ENCODE measurements at regions not wholly inside any gene's neighbourhood (a gene's known extent, or its start where the extent isn't known, plus 50 kb on each side); places are given as distances from the start of the nearest gene placed in this dataset.

GRCh38 chr14:61125867-61126572, 145.0 kb downstream of the SLC38A6 start:
- TF ChIP-seq NFRKB (IDR thresholded peaks at IDR 0.05), result no peak
- no peak for TF ChIP-seq ELF4 (IDR thresholded peaks at IDR 0.05)
- no peak for TF ChIP-seq ZNF384 (IDR thresholded peaks at IDR 0.05)
- TF ChIP-seq SUZ12 (IDR thresholded peaks at IDR 0.05), result no peak
- no peak for TF ChIP-seq FOXA1 (IDR thresholded peaks at IDR 0.05)
- no peak for TF ChIP-seq FOXM1 (IDR thresholded peaks at IDR 0.05; ENCODE audit: borderline replicate concordance)
- TF ChIP-seq SP1 (IDR thresholded peaks at IDR 0.05), result no peak
- no peak for TF ChIP-seq BHLHE40 (IDR thresholded peaks at IDR 0.05; ENCODE audit: borderline replicate concordance)
- TF ChIP-seq ARNT (IDR thresholded peaks at IDR 0.05), result no peak
- no peak for TF ChIP-seq LEF1 (IDR thresholded peaks at IDR 0.05; ENCODE audit: borderline replicate concordance)
- TF ChIP-seq FOXK2 (IDR thresholded peaks at IDR 0.05), result no peak
- TF ChIP-seq PKNOX1 (IDR thresholded peaks at IDR 0.05), result no peak
- no peak for TF ChIP-seq L3MBTL2 (conservative IDR thresholded peaks at IDR 0.05)
- no peak for TF ChIP-seq HDGF (IDR thresholded peaks at IDR 0.05; ENCODE audit: borderline replicate concordance)

Measured in HEK293T (cell line).